SK-N-SH (cell line): ENCODE measurements at regions not wholly inside any gene's neighbourhood (a gene's known extent, or its start where the extent isn't known, plus 50 kb on each side); places are given as distances from the start of the nearest gene placed in this dataset.

Experiments
- EP300 ChIP-seq, 2 experiments: IDR thresholded peaks; 2 replicates each; pipeline versions ENCODE4 v1.4.0 to v1.6.1; 2012; ENCODE audit warnings: borderline replicate concordance in 1 of 2, low read depth in 1 of 2, low read length in 1 of 2
- FOSL2 ChIP-seq: IDR thresholded peaks from 2 replicates; pipeline ENCODE4 v1.4.0; 2012; ENCODE audit warnings: low read depth, mild to moderate bottlenecking, moderate library complexity, borderline replicate concordance
- NFIC ChIP-seq: IDR thresholded peaks from 2 replicates; pipeline ENCODE4 v1.4.0; 2012; ENCODE audit warnings: borderline replicate concordance
- POLR2AphosphoS5 ChIP-seq: IDR thresholded peaks from 2 replicates; pipeline ENCODE4 v1.6.1; 2012; ENCODE audit warnings: low read depth, low read length
- TAF1 ChIP-seq: IDR thresholded peaks from 2 replicates; pipeline ENCODE4 v1.6.1; 2012; ENCODE audit warnings: low read depth, mild to moderate bottlenecking, low read length, moderate library complexity, borderline replicate concordance
- TF ChIP-seq, protein P1 (sequence below): fragments of 200-600 bp; sonication (generic); IDR thresholded peaks from 2 replicates; pipeline ENCODE4 v1.6.1; 2017; ENCODE audit warnings: antibody characterized with exemption, mild to moderate bottlenecking, moderate library complexity
- TF ChIP-seq, protein P2 (sequence below): fragments of 150-350 bp; IDR thresholded peaks from 2 replicates; pipeline ENCODE4 v1.6.1; 2017; ENCODE audit warnings: antibody characterized with exemption, low read length, low read depth, borderline replicate concordance

DNA sequence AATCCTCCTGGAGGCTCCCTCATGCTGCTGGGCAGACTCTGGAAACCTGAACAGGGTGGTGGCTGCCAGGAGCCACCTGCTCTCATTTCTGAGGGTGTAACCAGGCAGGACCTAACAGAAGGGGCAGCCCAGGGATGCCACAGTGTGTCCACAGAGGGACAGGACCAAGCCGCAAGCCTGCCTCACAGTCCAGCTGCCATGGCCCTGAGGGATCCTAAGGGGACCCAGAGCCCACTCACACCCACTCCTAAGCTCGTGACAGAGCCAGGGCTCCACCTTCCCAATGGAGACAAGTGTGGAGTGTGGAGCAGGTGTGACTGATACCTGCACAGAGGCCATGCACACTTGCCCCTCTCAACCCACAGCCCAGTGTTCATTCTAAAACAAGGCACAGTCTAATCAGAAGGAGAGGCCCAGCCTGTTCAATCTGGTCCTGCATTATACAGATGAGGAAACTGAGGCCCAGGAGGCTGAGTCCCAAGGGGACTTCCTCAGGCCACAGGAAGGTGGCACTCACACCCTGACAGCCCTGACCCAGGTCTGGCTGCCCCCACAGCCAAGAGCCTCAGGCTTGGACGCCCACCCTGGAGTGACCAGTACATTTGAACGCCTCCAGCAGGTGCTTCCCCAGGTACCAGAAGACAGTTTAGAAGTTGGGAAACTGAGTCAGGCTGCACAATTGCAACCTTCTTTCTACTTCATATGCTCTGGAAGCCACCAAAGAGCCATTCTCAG, 220.1 kb downstream of the TUBA3C start:
- no peak for TF ChIP-seq EP300 (IDR thresholded peaks at IDR 0.05; ENCODE audit: borderline replicate concordance in 1 of 2, low read depth in 1 of 2, low read length in 1 of 2)
- TF ChIP-seq, protein P1, sequence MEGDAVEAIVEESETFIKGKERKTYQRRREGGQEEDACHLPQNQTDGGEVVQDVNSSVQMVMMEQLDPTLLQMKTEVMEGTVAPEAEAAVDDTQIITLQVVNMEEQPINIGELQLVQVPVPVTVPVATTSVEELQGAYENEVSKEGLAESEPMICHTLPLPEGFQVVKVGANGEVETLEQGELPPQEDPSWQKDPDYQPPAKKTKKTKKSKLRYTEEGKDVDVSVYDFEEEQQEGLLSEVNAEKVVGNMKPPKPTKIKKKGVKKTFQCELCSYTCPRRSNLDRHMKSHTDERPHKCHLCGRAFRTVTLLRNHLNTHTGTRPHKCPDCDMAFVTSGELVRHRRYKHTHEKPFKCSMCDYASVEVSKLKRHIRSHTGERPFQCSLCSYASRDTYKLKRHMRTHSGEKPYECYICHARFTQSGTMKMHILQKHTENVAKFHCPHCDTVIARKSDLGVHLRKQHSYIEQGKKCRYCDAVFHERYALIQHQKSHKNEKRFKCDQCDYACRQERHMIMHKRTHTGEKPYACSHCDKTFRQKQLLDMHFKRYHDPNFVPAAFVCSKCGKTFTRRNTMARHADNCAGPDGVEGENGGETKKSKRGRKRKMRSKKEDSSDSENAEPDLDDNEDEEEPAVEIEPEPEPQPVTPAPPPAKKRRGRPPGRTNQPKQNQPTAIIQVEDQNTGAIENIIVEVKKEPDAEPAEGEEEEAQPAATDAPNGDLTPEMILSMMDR, result no peak
- TF ChIP-seq NFIC, result no peak
- no peak for TF ChIP-seq POLR2AphosphoS5
- TF ChIP-seq FOSL2, result no peak
- TF ChIP-seq, protein P2, sequence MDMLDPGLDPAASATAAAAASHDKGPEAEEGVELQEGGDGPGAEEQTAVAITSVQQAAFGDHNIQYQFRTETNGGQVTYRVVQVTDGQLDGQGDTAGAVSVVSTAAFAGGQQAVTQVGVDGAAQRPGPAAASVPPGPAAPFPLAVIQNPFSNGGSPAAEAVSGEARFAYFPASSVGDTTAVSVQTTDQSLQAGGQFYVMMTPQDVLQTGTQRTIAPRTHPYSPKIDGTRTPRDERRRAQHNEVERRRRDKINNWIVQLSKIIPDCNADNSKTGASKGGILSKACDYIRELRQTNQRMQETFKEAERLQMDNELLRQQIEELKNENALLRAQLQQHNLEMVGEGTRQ, result no peak
- TF ChIP-seq TAF1, result no peak
